ENCODE measurements at regions not wholly inside any gene's neighbourhood (a gene's known extent, or its start where the extent isn't known, plus 50 kb on each side); places are given as distances from the start of the nearest gene placed in this dataset.

DNA sequence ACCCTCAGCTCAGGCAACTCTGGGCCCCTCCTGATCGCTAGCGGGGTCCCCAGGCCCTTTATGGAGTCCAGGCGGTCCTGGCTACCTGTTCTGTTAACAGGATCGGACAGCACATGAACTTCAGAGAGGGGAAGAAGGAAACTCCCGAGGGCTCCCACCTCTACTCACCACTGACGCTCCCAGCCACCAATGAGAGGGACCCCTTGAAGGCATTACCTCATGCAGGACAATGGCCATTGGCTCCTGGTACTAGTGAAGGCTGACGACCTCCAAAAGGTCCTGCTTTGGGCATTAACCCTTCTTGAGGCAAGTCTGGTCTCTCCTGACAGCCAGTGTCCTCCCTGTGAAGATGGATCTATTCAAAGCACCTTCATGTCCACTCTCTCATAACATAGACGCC lies 71.5 kb upstream of the LMO1 start:
- H3K79me2 ChIP-seq (replicated peaks; ENCODE audit: insufficient read depth, low read length), result no peaks in the 10 kb centered on the region
- no peaks in the 10 kb centered on the region for H4K20me1 ChIP-seq (ENCODE audit: insufficient read depth)
- H3K9ac ChIP-seq (ENCODE audit: low read length), result no peak overlapping the region
- no peak overlapping the region for H2AFZ ChIP-seq (ENCODE audit: low read depth, low read length)
- TF ChIP-seq SMC3 (conservative IDR thresholded peaks at IDR 0.05; ENCODE audit: poor library complexity), result no peak
- no peak for TF ChIP-seq RAD21 (conservative IDR thresholded peaks at IDR 0.05)
- TF ChIP-seq, protein P1, sequence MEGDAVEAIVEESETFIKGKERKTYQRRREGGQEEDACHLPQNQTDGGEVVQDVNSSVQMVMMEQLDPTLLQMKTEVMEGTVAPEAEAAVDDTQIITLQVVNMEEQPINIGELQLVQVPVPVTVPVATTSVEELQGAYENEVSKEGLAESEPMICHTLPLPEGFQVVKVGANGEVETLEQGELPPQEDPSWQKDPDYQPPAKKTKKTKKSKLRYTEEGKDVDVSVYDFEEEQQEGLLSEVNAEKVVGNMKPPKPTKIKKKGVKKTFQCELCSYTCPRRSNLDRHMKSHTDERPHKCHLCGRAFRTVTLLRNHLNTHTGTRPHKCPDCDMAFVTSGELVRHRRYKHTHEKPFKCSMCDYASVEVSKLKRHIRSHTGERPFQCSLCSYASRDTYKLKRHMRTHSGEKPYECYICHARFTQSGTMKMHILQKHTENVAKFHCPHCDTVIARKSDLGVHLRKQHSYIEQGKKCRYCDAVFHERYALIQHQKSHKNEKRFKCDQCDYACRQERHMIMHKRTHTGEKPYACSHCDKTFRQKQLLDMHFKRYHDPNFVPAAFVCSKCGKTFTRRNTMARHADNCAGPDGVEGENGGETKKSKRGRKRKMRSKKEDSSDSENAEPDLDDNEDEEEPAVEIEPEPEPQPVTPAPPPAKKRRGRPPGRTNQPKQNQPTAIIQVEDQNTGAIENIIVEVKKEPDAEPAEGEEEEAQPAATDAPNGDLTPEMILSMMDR (IDR thresholded peaks at IDR 0.05; ENCODE audit: poor library complexity, severe bottlenecking), result no peak
- TF ChIP-seq EZH2 (IDR thresholded peaks at IDR 0.05; ENCODE audit: borderline replicate concordance, insufficient read depth, low read length, poor library complexity, severe bottlenecking), result no peak
- no peak for TF ChIP-seq TAF1 (IDR thresholded peaks at IDR 0.05; ENCODE audit: low read depth)
- TF ChIP-seq POLR2AphosphoS5 (IDR thresholded peaks at IDR 0.05), result no peak
- TF ChIP-seq MXI1 (conservative IDR thresholded peaks at IDR 0.05; ENCODE audit: poor library complexity, severe bottlenecking), result no peak
- TF ChIP-seq, protein P2, sequence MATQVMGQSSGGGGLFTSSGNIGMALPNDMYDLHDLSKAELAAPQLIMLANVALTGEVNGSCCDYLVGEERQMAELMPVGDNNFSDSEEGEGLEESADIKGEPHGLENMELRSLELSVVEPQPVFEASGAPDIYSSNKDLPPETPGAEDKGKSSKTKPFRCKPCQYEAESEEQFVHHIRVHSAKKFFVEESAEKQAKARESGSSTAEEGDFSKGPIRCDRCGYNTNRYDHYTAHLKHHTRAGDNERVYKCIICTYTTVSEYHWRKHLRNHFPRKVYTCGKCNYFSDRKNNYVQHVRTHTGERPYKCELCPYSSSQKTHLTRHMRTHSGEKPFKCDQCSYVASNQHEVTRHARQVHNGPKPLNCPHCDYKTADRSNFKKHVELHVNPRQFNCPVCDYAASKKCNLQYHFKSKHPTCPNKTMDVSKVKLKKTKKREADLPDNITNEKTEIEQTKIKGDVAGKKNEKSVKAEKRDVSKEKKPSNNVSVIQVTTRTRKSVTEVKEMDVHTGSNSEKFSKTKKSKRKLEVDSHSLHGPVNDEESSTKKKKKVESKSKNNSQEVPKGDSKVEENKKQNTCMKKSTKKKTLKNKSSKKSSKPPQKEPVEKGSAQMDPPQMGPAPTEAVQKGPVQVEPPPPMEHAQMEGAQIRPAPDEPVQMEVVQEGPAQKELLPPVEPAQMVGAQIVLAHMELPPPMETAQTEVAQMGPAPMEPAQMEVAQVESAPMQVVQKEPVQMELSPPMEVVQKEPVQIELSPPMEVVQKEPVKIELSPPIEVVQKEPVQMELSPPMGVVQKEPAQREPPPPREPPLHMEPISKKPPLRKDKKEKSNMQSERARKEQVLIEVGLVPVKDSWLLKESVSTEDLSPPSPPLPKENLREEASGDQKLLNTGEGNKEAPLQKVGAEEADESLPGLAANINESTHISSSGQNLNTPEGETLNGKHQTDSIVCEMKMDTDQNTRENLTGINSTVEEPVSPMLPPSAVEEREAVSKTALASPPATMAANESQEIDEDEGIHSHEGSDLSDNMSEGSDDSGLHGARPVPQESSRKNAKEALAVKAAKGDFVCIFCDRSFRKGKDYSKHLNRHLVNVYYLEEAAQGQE (IDR thresholded peaks at IDR 0.05; ENCODE audit: borderline replicate concordance), result no peak
- no peak for TF ChIP-seq EP300 (conservative IDR thresholded peaks at IDR 0.05; ENCODE audit: poor library complexity, severe bottlenecking)
- H3K4me3 ChIP-seq (ENCODE audit: low read length), result no peak overlapping the region
- H3K36me3 ChIP-seq (ENCODE audit: insufficient read depth, low read length), result no peaks in the 10 kb centered on the region
- no peaks in the 10 kb centered on the region for H3K27me3 ChIP-seq (ENCODE audit: insufficient read depth, low read depth, low read length)
- H3K9me2 ChIP-seq (ENCODE audit: insufficient read depth, low read length), result no peaks in the 10 kb centered on the region
- no peak overlapping the region for H3K4me2 ChIP-seq (ENCODE audit: low read length)
- no peaks in the 10 kb centered on the region for H3F3A ChIP-seq (ENCODE audit: insufficient read depth, low read length, poor library complexity, severe bottlenecking)
- H3K9me3 ChIP-seq (ENCODE audit: low read length), result no peaks in the 10 kb centered on the region
- no peak overlapping the region for H3K27ac ChIP-seq (ENCODE audit: low read length)

DNA sequence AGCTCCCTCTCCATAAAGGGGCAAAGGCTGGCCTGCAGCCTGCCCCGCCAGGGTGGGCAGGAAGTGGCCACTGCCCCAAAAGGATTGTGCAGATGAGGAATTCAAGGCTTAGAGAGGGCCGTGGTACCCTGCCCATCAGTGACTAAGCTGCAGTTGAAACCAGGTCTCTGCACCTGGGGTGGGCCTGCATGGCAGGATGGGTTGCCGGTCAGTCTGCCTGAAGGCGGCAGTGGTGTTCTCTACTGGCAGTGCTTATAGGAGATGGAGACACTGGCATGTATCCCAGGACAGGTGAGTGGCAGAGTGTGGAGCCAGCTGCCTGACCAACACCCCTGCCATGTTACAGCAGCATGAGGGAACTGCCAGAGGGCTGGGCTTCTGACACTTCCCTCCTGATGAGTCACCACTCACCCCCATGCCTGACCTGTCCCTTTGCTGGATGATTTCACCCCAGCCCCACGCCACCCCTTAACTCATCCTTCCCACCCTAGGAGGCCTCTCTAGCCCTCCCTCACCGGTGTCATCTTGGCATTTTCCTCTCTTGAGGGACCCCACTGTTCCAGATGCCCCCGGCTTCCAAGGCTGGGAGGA lies 70.2 kb upstream of the LMO1 start:
- Histone ChIP-seq H3K4me2 (ENCODE audit: low read length) (no peak overlapping the region), H3K27ac (ENCODE audit: low read length) (no peak overlapping the region), H4K20me1 (ENCODE audit: insufficient read depth) (no peaks in the 10 kb centered on the region), H3K27me3 (ENCODE audit: insufficient read depth, low read depth, low read length) (no peaks in the 10 kb centered on the region), H3K9me2 (ENCODE audit: insufficient read depth, low read length) (no peaks in the 10 kb centered on the region), H3K4me3 (ENCODE audit: low read length) (no peak overlapping the region), H3F3A (ENCODE audit: insufficient read depth, low read length, poor library complexity, severe bottlenecking) (no peaks in the 10 kb centered on the region), H3K9ac (ENCODE audit: low read length) (no peak overlapping the region), H3K79me2 (replicated peaks; ENCODE audit: insufficient read depth, low read length) (no peaks in the 10 kb centered on the region), H2AFZ (ENCODE audit: low read depth, low read length) (no peak overlapping the region), H3K9me3 (ENCODE audit: low read length) (no peaks in the 10 kb centered on the region), H3K36me3 (ENCODE audit: insufficient read depth, low read length) (no peaks in the 10 kb centered on the region)
- TF ChIP-seq EZH2 (IDR thresholded peaks at IDR 0.05; ENCODE audit: borderline replicate concordance, insufficient read depth, low read length, poor library complexity, severe bottlenecking), result no peak
- no peak for TF ChIP-seq EP300 (conservative IDR thresholded peaks at IDR 0.05; ENCODE audit: poor library complexity, severe bottlenecking)
- no peak for TF ChIP-seq SMC3 (conservative IDR thresholded peaks at IDR 0.05; ENCODE audit: poor library complexity)
- TF ChIP-seq, protein P2 (IDR thresholded peaks at IDR 0.05; ENCODE audit: borderline replicate concordance), result no peak
- TF ChIP-seq TAF1 (IDR thresholded peaks at IDR 0.05; ENCODE audit: low read depth), result no peak
- no peak for TF ChIP-seq MXI1 (conservative IDR thresholded peaks at IDR 0.05; ENCODE audit: poor library complexity, severe bottlenecking)
